ENCODE measurements at regions not wholly inside any gene's neighbourhood (a gene's known extent, or its start where the extent isn't known, plus 50 kb on each side); places are given as distances from the start of the nearest gene placed in this dataset.

DNA sequence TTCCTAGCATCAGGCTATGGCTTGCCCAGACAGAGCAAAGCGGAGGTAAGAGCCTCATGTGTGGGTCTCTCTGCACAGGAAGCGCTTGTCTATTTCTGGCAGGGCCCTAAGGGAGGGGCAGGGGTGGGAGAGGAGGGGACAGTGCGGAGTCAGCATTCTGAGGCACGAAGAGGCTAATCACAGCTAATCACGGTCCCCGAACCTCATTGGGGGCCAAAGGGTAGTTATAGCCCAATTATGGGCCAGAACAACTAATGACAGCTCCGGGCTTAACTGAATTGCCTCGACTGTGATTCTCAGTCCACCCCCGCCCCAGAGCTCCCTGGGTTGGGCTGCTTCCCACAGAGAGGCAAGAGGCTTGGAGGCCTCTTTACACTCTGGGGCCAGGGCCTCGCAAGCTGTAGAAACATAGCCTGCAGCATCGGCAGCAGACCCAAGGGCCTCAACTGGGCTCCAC is 72.7 kb upstream of the PRDM11 start:
- no peak for TF ChIP-seq ZNF431 (CRISPR knock-in tag; IDR thresholded peaks at IDR 0.05; ENCODE audit: borderline replicate concordance, low read depth)
- TF ChIP-seq, protein P1, sequence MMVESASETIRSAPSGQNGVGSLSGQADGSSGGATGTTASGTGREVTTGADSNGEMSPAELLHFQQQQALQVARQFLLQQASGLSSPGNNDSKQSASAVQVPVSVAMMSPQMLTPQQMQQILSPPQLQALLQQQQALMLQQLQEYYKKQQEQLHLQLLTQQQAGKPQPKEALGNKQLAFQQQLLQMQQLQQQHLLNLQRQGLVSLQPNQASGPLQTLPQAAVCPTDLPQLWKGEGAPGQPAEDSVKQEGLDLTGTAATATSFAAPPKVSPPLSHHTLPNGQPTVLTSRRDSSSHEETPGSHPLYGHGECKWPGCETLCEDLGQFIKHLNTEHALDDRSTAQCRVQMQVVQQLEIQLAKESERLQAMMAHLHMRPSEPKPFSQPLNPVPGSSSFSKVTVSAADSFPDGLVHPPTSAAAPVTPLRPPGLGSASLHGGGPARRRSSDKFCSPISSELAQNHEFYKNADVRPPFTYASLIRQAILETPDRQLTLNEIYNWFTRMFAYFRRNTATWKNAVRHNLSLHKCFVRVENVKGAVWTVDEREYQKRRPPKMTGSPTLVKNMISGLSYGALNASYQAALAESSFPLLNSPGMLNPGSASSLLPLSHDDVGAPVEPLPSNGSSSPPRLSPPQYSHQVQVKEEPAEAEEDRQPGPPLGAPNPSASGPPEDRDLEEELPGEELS (CRISPR knock-in tag; IDR thresholded peaks at IDR 0.05): no peak
- TF ChIP-seq E2F1 (CRISPR knock-in tag; IDR thresholded peaks at IDR 0.05): no peak
- TF ChIP-seq ARID5B (CRISPR knock-in tag; IDR thresholded peaks at IDR 0.05): no peak
- TF ChIP-seq ELK4 (CRISPR knock-in tag; IDR thresholded peaks at IDR 0.05; ENCODE audit: borderline replicate concordance): no peak
- TF ChIP-seq, protein P2, sequence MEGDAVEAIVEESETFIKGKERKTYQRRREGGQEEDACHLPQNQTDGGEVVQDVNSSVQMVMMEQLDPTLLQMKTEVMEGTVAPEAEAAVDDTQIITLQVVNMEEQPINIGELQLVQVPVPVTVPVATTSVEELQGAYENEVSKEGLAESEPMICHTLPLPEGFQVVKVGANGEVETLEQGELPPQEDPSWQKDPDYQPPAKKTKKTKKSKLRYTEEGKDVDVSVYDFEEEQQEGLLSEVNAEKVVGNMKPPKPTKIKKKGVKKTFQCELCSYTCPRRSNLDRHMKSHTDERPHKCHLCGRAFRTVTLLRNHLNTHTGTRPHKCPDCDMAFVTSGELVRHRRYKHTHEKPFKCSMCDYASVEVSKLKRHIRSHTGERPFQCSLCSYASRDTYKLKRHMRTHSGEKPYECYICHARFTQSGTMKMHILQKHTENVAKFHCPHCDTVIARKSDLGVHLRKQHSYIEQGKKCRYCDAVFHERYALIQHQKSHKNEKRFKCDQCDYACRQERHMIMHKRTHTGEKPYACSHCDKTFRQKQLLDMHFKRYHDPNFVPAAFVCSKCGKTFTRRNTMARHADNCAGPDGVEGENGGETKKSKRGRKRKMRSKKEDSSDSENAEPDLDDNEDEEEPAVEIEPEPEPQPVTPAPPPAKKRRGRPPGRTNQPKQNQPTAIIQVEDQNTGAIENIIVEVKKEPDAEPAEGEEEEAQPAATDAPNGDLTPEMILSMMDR (CRISPR knock-in tag; IDR thresholded peaks at IDR 0.05): no peak
- TF ChIP-seq MAFF (IDR thresholded peaks at IDR 0.05; ENCODE audit: low read depth, low read length): no peak
- TF ChIP-seq GRHL1 (CRISPR knock-in tag; conservative IDR thresholded peaks at IDR 0.05): no peak
- no peak for TF ChIP-seq ZBTB34 (CRISPR knock-in tag; IDR thresholded peaks at IDR 0.05)
- TF ChIP-seq HES4 (CRISPR knock-in tag; IDR thresholded peaks at IDR 0.05; ENCODE audit: borderline replicate concordance): no peak
- TF ChIP-seq JUND (CRISPR knock-in tag; IDR thresholded peaks at IDR 0.05): no peak
- no peak for TF ChIP-seq ZNF121 (CRISPR knock-in tag; IDR thresholded peaks at IDR 0.05)
- no peak for TF ChIP-seq RBM39 (IDR thresholded peaks at IDR 0.05; ENCODE audit: low read depth, low read length, poor library complexity, severe bottlenecking)
- no peak for TF ChIP-seq CHCHD3 (CRISPR knock-in tag; IDR thresholded peaks at IDR 0.05)
